ENCODE measurements at regions not wholly inside any gene's neighbourhood (a gene's known extent, or its start where the extent isn't known, plus 50 kb on each side); places are given as distances from the start of the nearest gene placed in this dataset.

DNA sequence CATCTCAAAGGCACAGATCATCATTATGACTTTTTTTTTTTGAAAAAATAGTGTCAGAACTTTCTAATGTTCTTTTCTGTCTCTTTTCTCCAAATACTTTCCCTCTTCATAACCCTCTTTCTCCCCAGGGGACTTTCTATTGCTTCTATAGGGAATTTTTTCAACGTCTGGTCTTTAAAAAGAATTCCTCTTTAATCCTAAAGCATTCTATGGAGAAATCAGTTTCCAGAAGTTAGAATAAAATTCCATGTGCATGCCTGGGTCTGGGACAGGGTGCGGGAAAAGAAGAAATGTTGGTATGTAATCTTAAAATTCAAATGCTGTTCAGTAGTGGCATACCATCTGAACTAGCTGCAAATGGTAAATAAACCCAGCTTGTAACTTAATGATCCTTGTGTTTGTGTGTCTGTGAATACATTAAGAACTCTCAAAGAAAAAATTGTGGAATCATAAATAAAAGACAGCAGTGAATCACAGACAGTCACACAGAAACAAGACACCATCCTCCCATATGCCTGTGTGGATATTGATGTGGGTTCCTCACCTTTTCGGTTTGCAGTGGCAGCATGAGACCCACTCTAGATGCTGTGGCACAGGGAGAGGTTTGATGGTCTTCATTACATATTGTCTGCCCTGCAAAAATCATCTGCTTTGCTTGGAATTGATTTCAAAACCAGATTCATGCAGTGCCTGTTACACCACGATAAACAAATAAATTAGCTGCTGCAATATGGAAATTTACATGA is 374.7 kb upstream of the NRP1 start:
- Histone ChIP-seq H3K9me3 (ENCODE audit: control insufficient read depth, low read length) (no peaks in the 10 kb centered on the region), H2BK5ac (ENCODE audit: low read depth, low read length, poor library complexity, severe bottlenecking) (no peak overlapping the region), H3K79me1 (replicated peaks; ENCODE audit: low read length, poor library complexity, severe bottlenecking) (no peaks in the 10 kb centered on the region), H3K4me2 (ENCODE audit: low read length, poor library complexity, severe bottlenecking) (no peak overlapping the region), H3K9ac (ENCODE audit: low read length) (no peak overlapping the region), H2BK12ac (ENCODE audit: low read length in 2 of 2) (no peak overlapping the region), H3K4ac (ENCODE audit: low read depth in 1 of 2, low read length in 2 of 2) (no peak overlapping the region), H4K91ac (ENCODE audit: low read length) (no peak overlapping the region), H3K4me3 (ENCODE audit: insufficient read depth in 1 of 2, low read depth in 1 of 2, low read length in 2 of 2) (no peak overlapping the region), H2BK15ac (ENCODE audit: low read depth, poor library complexity, severe bottlenecking) (no peak overlapping the region), H3K27ac (ENCODE audit: low read length, poor library complexity, severe bottlenecking) (no peak overlapping the region), H3K18ac (ENCODE audit: low read depth in 1 of 2, low read length in 2 of 2) (no peak overlapping the region), H3K14ac (ENCODE audit: low read length in 2 of 2) (no peak overlapping the region), H3K23ac (ENCODE audit: low read length in 2 of 2) (no peak overlapping the region), H2AK5ac (ENCODE audit: low read length, severe bottlenecking) (no peak overlapping the region), H4K8ac (ENCODE audit: low read length) (no peak overlapping the region), H3K4me1 (ENCODE audit: control insufficient read depth, insufficient read depth, low read depth, low read length) (no peaks in the 10 kb centered on the region), H2AFZ (ENCODE audit: low read depth, low read length) (no peak overlapping the region), H2BK120ac (ENCODE audit: low read depth, low read length) (no peak overlapping the region), H3K36me3 (ENCODE audit: control insufficient read depth in 1 of 2, insufficient read depth in 2 of 2, low read depth in 1 of 2, low read length in 2 of 2) (no peaks in the 10 kb centered on the region), H3K27me3 (ENCODE audit: control insufficient read depth in 1 of 2, insufficient read depth in 1 of 2, low read length in 2 of 2) (no peaks in the 10 kb centered on the region)
- DNase-seq, result no peak
- WGBS, result 85% methylated on average over 2 of the region's 4 CpGs

DNA sequence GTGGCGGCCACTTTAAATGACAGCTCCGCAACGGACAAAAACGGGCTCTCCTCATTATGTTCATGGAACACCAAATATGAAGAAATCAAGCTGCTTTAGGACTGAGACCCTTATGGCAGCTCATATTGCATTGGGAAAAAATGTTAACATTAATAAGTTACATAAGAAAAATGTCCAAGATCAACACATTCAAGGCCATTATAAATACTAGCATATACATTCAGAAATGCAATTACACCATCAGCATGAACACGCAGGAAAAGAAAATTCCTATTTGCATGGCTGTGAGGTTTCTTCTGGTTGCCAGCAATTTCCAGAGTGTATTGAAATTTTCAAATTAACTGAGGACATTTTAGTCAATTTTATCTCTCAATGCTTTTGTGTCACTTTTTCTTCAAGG is 374.1 kb upstream of the NRP1 start:
- no peak overlapping the region for H3K27ac ChIP-seq (ENCODE audit: low read length, poor library complexity, severe bottlenecking)
- no peak overlapping the region for H2BK12ac ChIP-seq (ENCODE audit: low read length in 2 of 2)
- DNase-seq, result no peak
- no peaks in the 10 kb centered on the region for H3K79me1 ChIP-seq (replicated peaks; ENCODE audit: low read length, poor library complexity, severe bottlenecking)
- no peak overlapping the region for H3K14ac ChIP-seq (ENCODE audit: low read length in 2 of 2)
- no peak overlapping the region for H2BK5ac ChIP-seq (ENCODE audit: low read depth, low read length, poor library complexity, severe bottlenecking)
- H3K4ac ChIP-seq (ENCODE audit: low read depth in 1 of 2, low read length in 2 of 2), result no peak overlapping the region
- peaks cover 6% of the 10 kb centered on the region for H3K4me1 ChIP-seq (ENCODE audit: control insufficient read depth, insufficient read depth, low read depth, low read length)
- H2AK5ac ChIP-seq (ENCODE audit: low read length, severe bottlenecking), result no peak overlapping the region
- H3K4me3 ChIP-seq (ENCODE audit: insufficient read depth in 1 of 2, low read depth in 1 of 2, low read length in 2 of 2), result no peak overlapping the region
- H3K9me3 ChIP-seq (ENCODE audit: control insufficient read depth, low read length), result no peaks in the 10 kb centered on the region
- H3K4me2 ChIP-seq (ENCODE audit: low read length, poor library complexity, severe bottlenecking), result no peak overlapping the region
- no peak overlapping the region for H2BK15ac ChIP-seq (ENCODE audit: low read depth, poor library complexity, severe bottlenecking)
- WGBS, result 97% methylated on average over 5 of the region's 5 CpGs
- no peak overlapping the region for H4K8ac ChIP-seq (ENCODE audit: low read length)
- H2BK120ac ChIP-seq (ENCODE audit: low read depth, low read length), result no peak overlapping the region
- H3K9ac ChIP-seq (ENCODE audit: low read length), result no peak overlapping the region
- H3K27me3 ChIP-seq (ENCODE audit: control insufficient read depth in 1 of 2, insufficient read depth in 1 of 2, low read length in 2 of 2), result no peaks in the 10 kb centered on the region
- no peak overlapping the region for H2AFZ ChIP-seq (ENCODE audit: low read depth, low read length)
- no peaks in the 10 kb centered on the region for H3K36me3 ChIP-seq (ENCODE audit: control insufficient read depth in 1 of 2, insufficient read depth in 2 of 2, low read depth in 1 of 2, low read length in 2 of 2)
- no peak overlapping the region for H3K18ac ChIP-seq (ENCODE audit: low read depth in 1 of 2, low read length in 2 of 2)
- no peak overlapping the region for H3K23ac ChIP-seq (ENCODE audit: low read length in 2 of 2)
- H4K91ac ChIP-seq (ENCODE audit: low read length), result no peak overlapping the region

DNA sequence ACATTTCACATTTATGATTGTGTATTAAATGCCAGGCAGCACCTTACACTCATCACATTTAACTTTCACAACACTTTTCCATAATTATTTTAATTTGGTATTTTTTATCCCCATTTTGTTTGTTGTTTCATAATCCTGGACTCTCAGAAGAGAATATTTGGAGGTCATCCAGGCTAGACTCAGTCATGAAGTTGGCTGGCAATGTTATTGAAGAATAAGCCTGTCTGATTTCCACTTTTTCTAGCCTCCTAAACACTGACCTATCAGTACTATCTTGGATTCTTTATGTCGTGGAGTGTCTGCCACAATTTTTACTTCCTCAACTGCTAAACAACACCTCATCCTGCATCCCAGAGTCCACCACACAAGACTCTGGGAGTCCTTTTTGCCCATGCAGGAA is 372.3 kb upstream of the NRP1 start:
- no peak overlapping the region for H2BK5ac ChIP-seq (ENCODE audit: low read depth, low read length, poor library complexity, severe bottlenecking)
- no peak overlapping the region for H3K4ac ChIP-seq (ENCODE audit: low read depth in 1 of 2, low read length in 2 of 2)
- no peak overlapping the region for H3K14ac ChIP-seq (ENCODE audit: low read length in 2 of 2)
- H3K27me3 ChIP-seq (ENCODE audit: control insufficient read depth in 1 of 2, insufficient read depth in 1 of 2, low read length in 2 of 2), result no peaks in the 10 kb centered on the region
- no peak for DNase-seq
- H3K4me1 ChIP-seq (ENCODE audit: control insufficient read depth, insufficient read depth, low read depth, low read length), result peaks cover 7% of the 10 kb centered on the region
- no peaks in the 10 kb centered on the region for H3K9me3 ChIP-seq (ENCODE audit: control insufficient read depth, low read length)
- H2BK15ac ChIP-seq (ENCODE audit: low read depth, poor library complexity, severe bottlenecking), result no peak overlapping the region
- WGBS, result 93% methylated on average over 1 of the region's 1 CpG
- H3K79me1 ChIP-seq (replicated peaks; ENCODE audit: low read length, poor library complexity, severe bottlenecking), result no peaks in the 10 kb centered on the region
- H4K91ac ChIP-seq (ENCODE audit: low read length), result no peak overlapping the region
- H2BK120ac ChIP-seq (ENCODE audit: low read depth, low read length), result no peak overlapping the region
- peak overlapping the region; percentile 28 for H3K9ac ChIP-seq (ENCODE audit: low read length)
- no peak overlapping the region for H4K8ac ChIP-seq (ENCODE audit: low read length)
- no peak overlapping the region for H2AK5ac ChIP-seq (ENCODE audit: low read length, severe bottlenecking)
- no peaks in the 10 kb centered on the region for H3K36me3 ChIP-seq (ENCODE audit: control insufficient read depth in 1 of 2, insufficient read depth in 2 of 2, low read depth in 1 of 2, low read length in 2 of 2)
- H3K4me2 ChIP-seq (ENCODE audit: low read length, poor library complexity, severe bottlenecking), result no peak overlapping the region
- no peak overlapping the region for H3K18ac ChIP-seq (ENCODE audit: low read depth in 1 of 2, low read length in 2 of 2)
- no peak overlapping the region for H2BK12ac ChIP-seq (ENCODE audit: low read length in 2 of 2)
- H3K27ac ChIP-seq (ENCODE audit: low read length, poor library complexity, severe bottlenecking), result no peak overlapping the region
- H2AFZ ChIP-seq (ENCODE audit: low read depth, low read length), result no peak overlapping the region
- no peak overlapping the region for H3K4me3 ChIP-seq (ENCODE audit: insufficient read depth in 1 of 2, low read depth in 1 of 2, low read length in 2 of 2)
- no peak overlapping the region for H3K23ac ChIP-seq (ENCODE audit: low read length in 2 of 2)

DNA sequence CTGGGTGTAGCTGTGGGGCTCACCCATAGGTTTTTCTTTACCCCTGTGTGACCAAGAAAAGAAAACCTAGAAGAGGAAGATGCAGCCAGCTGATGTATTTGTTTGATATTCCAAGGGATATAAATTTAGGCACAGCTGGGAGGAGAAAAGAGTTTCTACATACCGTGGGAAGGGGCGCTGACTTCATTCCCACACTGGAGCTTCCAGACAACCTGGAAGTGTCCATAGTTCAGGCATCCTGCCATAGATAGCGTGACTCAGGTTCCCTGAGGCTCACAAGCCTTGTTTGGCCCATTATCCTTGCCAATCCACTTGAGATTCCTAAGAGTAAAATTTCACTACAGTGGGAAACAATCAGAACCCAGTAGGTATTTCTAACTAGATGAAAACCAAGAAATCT is 371.7 kb upstream of the NRP1 start:
- H3K27me3 ChIP-seq (ENCODE audit: control insufficient read depth in 1 of 2, insufficient read depth in 1 of 2, low read length in 2 of 2), result no peaks in the 10 kb centered on the region
- no peaks in the 10 kb centered on the region for H3K79me1 ChIP-seq (replicated peaks; ENCODE audit: low read length, poor library complexity, severe bottlenecking)
- no peak overlapping the region for H2BK12ac ChIP-seq (ENCODE audit: low read length in 2 of 2)
- no peak overlapping the region for H2BK120ac ChIP-seq (ENCODE audit: low read depth, low read length)
- H3K9me3 ChIP-seq (ENCODE audit: control insufficient read depth, low read length), result no peaks in the 10 kb centered on the region
- H2AFZ ChIP-seq (ENCODE audit: low read depth, low read length), result no peak overlapping the region
- H3K4me2 ChIP-seq (ENCODE audit: low read length, poor library complexity, severe bottlenecking), result no peak overlapping the region
- no peaks in the 10 kb centered on the region for H3K36me3 ChIP-seq (ENCODE audit: control insufficient read depth in 1 of 2, insufficient read depth in 2 of 2, low read depth in 1 of 2, low read length in 2 of 2)
- peak overlapping the region; percentile 28 for H3K9ac ChIP-seq (ENCODE audit: low read length)
- H2AK5ac ChIP-seq (ENCODE audit: low read length, severe bottlenecking), result peak overlapping the region; percentile 93
- no peak overlapping the region for H3K18ac ChIP-seq (ENCODE audit: low read depth in 1 of 2, low read length in 2 of 2)
- no peak overlapping the region for H3K14ac ChIP-seq (ENCODE audit: low read length in 2 of 2)
- no peak overlapping the region for H4K91ac ChIP-seq (ENCODE audit: low read length)
- no peak overlapping the region for H3K4ac ChIP-seq (ENCODE audit: low read depth in 1 of 2, low read length in 2 of 2)
- peak overlapping the region; percentile 35 for H2BK5ac ChIP-seq (ENCODE audit: low read depth, low read length, poor library complexity, severe bottlenecking)
- no peak overlapping the region for H2BK15ac ChIP-seq (ENCODE audit: low read depth, poor library complexity, severe bottlenecking)
- no peak overlapping the region for H3K27ac ChIP-seq (ENCODE audit: low read length, poor library complexity, severe bottlenecking)
- DNase-seq, result peak; percentile 4
- 73% methylated on average over 3 of the region's 3 CpGs for WGBS
- peaks cover 7% of the 10 kb centered on the region for H3K4me1 ChIP-seq (ENCODE audit: control insufficient read depth, insufficient read depth, low read depth, low read length)
- H3K23ac ChIP-seq (ENCODE audit: low read length in 2 of 2), result no peak overlapping the region
- peak overlapping the region in 1 of 2 experiments; percentile 56 for H3K4me3 ChIP-seq (ENCODE audit: insufficient read depth in 1 of 2, low read depth in 1 of 2, low read length in 2 of 2)
- no peak overlapping the region for H4K8ac ChIP-seq (ENCODE audit: low read length)

Data from mesenchymal stem cell (in vitro differentiated cells and primary cell).